MM.1S (cell line): ENCODE measurements at regions not wholly inside any gene's neighbourhood (a gene's known extent, or its start where the extent isn't known, plus 50 kb on each side); places are given as distances from the start of the nearest gene placed in this dataset.

Source experiments
- DNase-seq: peaks from one replicate; pipeline ENCODE4 v3.0.0-alpha.2; 2015
- H2AFZ ChIP-seq: fragments of 300-600 bp; sonication (generic); 2 replicates; pipeline ENCODE4 v1.6.0; 2016; ENCODE audit warnings: antibody characterized with exemption, low read length
- H3F3A ChIP-seq: fragments of 300-600 bp; sonication (generic); 2 replicates; pipeline ENCODE4 v1.6.1; 2016; ENCODE audit warnings: mild to moderate bottlenecking, antibody characterized with exemption, low read length, moderate library complexity, mixed read lengths; ENCODE audit not compliant: insufficient read depth
- H3K27ac ChIP-seq: fragments of 300-600 bp; sonication (generic); 2 replicates; pipeline ENCODE4 v1.5.1; 2016; ENCODE audit warnings: mild to moderate bottlenecking, low read length
- H3K27me3 ChIP-seq: fragments of 300-600 bp; sonication (generic); replicated peaks from 2 replicates; pipeline ENCODE4 v1.6.0; 2016; ENCODE audit warnings: low read length; ENCODE audit not compliant: insufficient read depth
- H3K36me3 ChIP-seq: fragments of 300-600 bp; sonication (generic); replicated peaks from 2 replicates; pipeline ENCODE4 v1.6.1; 2016; ENCODE audit warnings: mild to moderate bottlenecking, low read length, mixed read lengths; ENCODE audit not compliant: insufficient read depth
- H3K4me1 ChIP-seq: fragments of 300-600 bp; sonication (generic); 2 replicates; pipeline ENCODE4 v1.6.1; 2016; ENCODE audit warnings: low read length, mixed read lengths
- H3K4me2 ChIP-seq: fragments of 300-600 bp; sonication (generic); 2 replicates; pipeline ENCODE4 v1.6.0; 2016; ENCODE audit warnings: low read depth, low read length
- H3K4me3 ChIP-seq: fragments of 300-600 bp; sonication (generic); 2 replicates; pipeline ENCODE4 v1.5.1; 2016; ENCODE audit warnings: low read length, mixed read lengths
- H3K79me2 ChIP-seq: fragments of 300-600 bp; sonication (generic); 2 replicates; pipeline ENCODE4 v1.6.1; 2016; ENCODE audit warnings: mixed run types, low read length, mixed read lengths
- H3K9ac ChIP-seq: fragments of 300-600 bp; sonication (generic); 2 replicates; pipeline ENCODE4 v1.6.1; 2016; ENCODE audit warnings: low read length, mixed read lengths
- H3K9me2 ChIP-seq: fragments of 300-600 bp; sonication (generic); replicated peaks from 2 replicates; pipeline ENCODE4 v1.6.1; 2016; ENCODE audit warnings: mild to moderate bottlenecking, low read length, mixed read lengths; ENCODE audit not compliant: insufficient read depth
- H3K9me3 ChIP-seq: fragments of 300-600 bp; sonication (generic); replicated peaks from 2 replicates; pipeline ENCODE4 v1.6.1; 2016; ENCODE audit warnings: mild to moderate bottlenecking, low read length, mixed read lengths; ENCODE audit not compliant: insufficient read depth
- H4K20me1 ChIP-seq: fragments of 300-600 bp; sonication (generic); 2 replicates; pipeline ENCODE4 v1.6.1; 2016; ENCODE audit warnings: mild to moderate bottlenecking, low read length, moderate library complexity, mixed read lengths; ENCODE audit not compliant: insufficient read depth
- CTCF ChIP-seq: fragments of 300-600 bp; sonication (generic); IDR thresholded peaks from 2 replicates; pipeline ENCODE4 v1.5.1; 2016; ENCODE audit warnings: antibody characterized with exemption, low read length, mixed read lengths
- EZH2 ChIP-seq: fragments of 300-600 bp; sonication (generic); optimal IDR thresholded peaks from 2 replicates; pipeline ENCODE3; 2017; ENCODE audit warnings: low read depth, mild to moderate bottlenecking, antibody characterized with exemption, low read length, mixed read lengths
- EZH2phosphoT487 ChIP-seq: fragments of 300-600 bp; sonication (generic); IDR thresholded peaks from 2 replicates; pipeline ENCODE4 v1.6.1; 2018; ENCODE audit warnings: antibody characterized with exemption, low read length

GRCh38 chr2:5561006-5561405 lies 131.2 kb upstream of the SOX11 start:
- Histone ChIP-seq H3K27me3 (no peaks in the 10 kb centered on the region), H2AFZ (no peak overlapping the region), H3K4me3 (no peak overlapping the region), H3K36me3 (no peaks in the 10 kb centered on the region), H3K9me3 (no peaks in the 10 kb centered on the region), H3K27ac (no peak overlapping the region), H3K9me2 (no peaks in the 10 kb centered on the region), H3K4me2 (no peak overlapping the region), H4K20me1 (no peaks in the 10 kb centered on the region), H3K79me2 (no peaks in the 10 kb centered on the region), H3K4me1 (no peaks in the 10 kb centered on the region), H3K9ac (no peak overlapping the region), H3F3A (no peaks in the 10 kb centered on the region)
- TF ChIP-seq EZH2 (no peak), EZH2phosphoT487 (no peak), CTCF (no peak)
- DNase-seq, result no peak

GRCh38 chr2:5562426-5562825 lies 129.8 kb upstream of the SOX11 start:
- no peak overlapping the region for H3K27ac ChIP-seq
- DNase-seq, result no peak
- H3K9me2 ChIP-seq, result no peaks in the 10 kb centered on the region
- H3K9me3 ChIP-seq, result no peaks in the 10 kb centered on the region
- H3K79me2 ChIP-seq, result no peaks in the 10 kb centered on the region
- H3F3A ChIP-seq, result no peaks in the 10 kb centered on the region
- H3K4me3 ChIP-seq, result no peak overlapping the region
- no peaks in the 10 kb centered on the region for H4K20me1 ChIP-seq
- no peaks in the 10 kb centered on the region for H3K27me3 ChIP-seq
- no peak overlapping the region for H3K4me2 ChIP-seq
- H3K4me1 ChIP-seq, result no peaks in the 10 kb centered on the region
- no peak overlapping the region for H3K9ac ChIP-seq
- no peak overlapping the region for H2AFZ ChIP-seq
- no peak for TF ChIP-seq EZH2
- no peaks in the 10 kb centered on the region for H3K36me3 ChIP-seq

GRCh38 chr2:5562865-5563264 lies 129.3 kb upstream of the SOX11 start:
- Histone ChIP-seq H3K4me3 (no peak overlapping the region), H3K9ac (no peak overlapping the region), H3K36me3 (no peaks in the 10 kb centered on the region), H3K79me2 (no peaks in the 10 kb centered on the region), H3K9me3 (no peaks in the 10 kb centered on the region), H3K4me1 (no peaks in the 10 kb centered on the region), H4K20me1 (no peaks in the 10 kb centered on the region), H3F3A (no peaks in the 10 kb centered on the region), H3K9me2 (no peaks in the 10 kb centered on the region), H3K27ac (no peak overlapping the region), H2AFZ (no peak overlapping the region), H3K27me3 (no peaks in the 10 kb centered on the region), H3K4me2 (no peak overlapping the region)
- TF ChIP-seq CTCF (no peak), EZH2 (no peak), EZH2phosphoT487 (no peak)
- no peak for DNase-seq

GRCh38 chr2:5563411-5563810 lies 128.8 kb upstream of the SOX11 start:
- no peaks in the 10 kb centered on the region for H3K36me3 ChIP-seq
- H3K27me3 ChIP-seq, result no peaks in the 10 kb centered on the region
- H3F3A ChIP-seq, result no peaks in the 10 kb centered on the region
- no peaks in the 10 kb centered on the region for H3K9me3 ChIP-seq
- no peak overlapping the region for H3K9ac ChIP-seq
- no peaks in the 10 kb centered on the region for H3K9me2 ChIP-seq
- DNase-seq, result no peak
- no peaks in the 10 kb centered on the region for H4K20me1 ChIP-seq
- no peaks in the 10 kb centered on the region for H3K4me1 ChIP-seq
- H3K79me2 ChIP-seq, result no peaks in the 10 kb centered on the region
- H2AFZ ChIP-seq, result no peak overlapping the region
- H3K4me3 ChIP-seq, result no peak overlapping the region
- TF ChIP-seq CTCF, result no peak
- TF ChIP-seq EZH2, result no peak
- TF ChIP-seq EZH2phosphoT487, result no peak
- no peak overlapping the region for H3K27ac ChIP-seq
- H3K4me2 ChIP-seq, result no peak overlapping the region
